IMR-90 (cell line): ENCODE measurements at regions not wholly inside any gene's neighbourhood (a gene's known extent, or its start where the extent isn't known, plus 50 kb on each side); places are given as distances from the start of the nearest gene placed in this dataset.

ENCODE experiments used
- ATAC-seq: fragments of 200-7000 bp; cut with Tn5 transposase; 2 replicates; pipeline ENCODE4 v1.9.1; 2020; ENCODE audit warnings: low read depth, mild to moderate bottlenecking, moderate library complexity
- BruUV-seq: library from RNA; stranded (reverse); fragments of 400-500 nt; replicated peaks from 2 replicates; lab custom pipeline; 2021; lab: Mats Ljungman, UMichigan
- CTCF ChIA-PET: fragments of 300-600 bp; formaldehyde crosslinking; extraction: SDS; loops from one replicate; lab custom pipeline; 2021; ENCODE audit warnings: antibody characterized with exemption; lab: Yijun Ruan, JAX
- POLR2A ChIA-PET: fragments of 300-600 bp; sonication (Branson Sonifier 250); formaldehyde crosslinking; loops from one replicate; lab custom pipeline; 2022; ENCODE audit warnings: antibody characterized with exemption; ENCODE audit not compliant: unreplicated experiment; lab: Charles Lee
- DNase-seq: peaks from one replicate; pipeline ENCODE4 v3.0.0; 2013
- H2AFZ ChIP-seq: replicated peaks from 2 replicates; pipeline ENCODE3; 2013; ENCODE audit warnings: low read length, mild to moderate bottlenecking; ENCODE audit not compliant: poor library complexity
- H2AK5ac ChIP-seq: 2 replicates; pipeline ENCODE4 v1.6.1; 2013; ENCODE audit warnings: low read depth, low read length, inconsistent platforms
- H2AK9ac ChIP-seq: replicated peaks from 2 replicates; pipeline ENCODE3; 2013; ENCODE audit warnings: mild to moderate bottlenecking, low read depth, low read length, moderate library complexity; ENCODE audit not compliant: poor library complexity
- H2BK120ac ChIP-seq: 2 replicates; pipeline ENCODE4 v1.6.1; 2013; ENCODE audit warnings: low read depth, low read length, inconsistent platforms
- H2BK15ac ChIP-seq: 3 replicates; pipeline ENCODE4 v1.6.1; 2013; ENCODE audit warnings: low read depth, low read length, inconsistent platforms
- H2BK20ac ChIP-seq: 2 replicates; pipeline ENCODE4 v1.6.1; 2013; ENCODE audit warnings: low read depth, mild to moderate bottlenecking, inconsistent platforms, low read length, moderate library complexity
- H2BK5ac ChIP-seq: 2 replicates; pipeline ENCODE4 v1.6.1; 2013; ENCODE audit warnings: mild to moderate bottlenecking, low read depth, low read length, inconsistent platforms; ENCODE audit not compliant: poor library complexity, severe bottlenecking
- H3K14ac ChIP-seq: replicated peaks from 2 replicates; pipeline ENCODE4 v1.6.1; 2013; ENCODE audit warnings: low read depth, low read length, inconsistent platforms
- H3K18ac ChIP-seq: 2 replicates; pipeline ENCODE4 v1.6.1; 2013; ENCODE audit warnings: low read depth, low read length, control low read depth
- H3K23ac ChIP-seq: 2 replicates; pipeline ENCODE4 v1.6.1; 2013; ENCODE audit warnings: low read depth, low read length, inconsistent platforms
- H3K27ac ChIP-seq: 2 replicates; pipeline ENCODE4 v1.5.1; 2013; ENCODE audit warnings: mild to moderate bottlenecking, control low read depth, low read length; ENCODE audit not compliant: insufficient read depth
- H3K27me3 ChIP-seq: 2 replicates; pipeline ENCODE4 v1.6.1; 2013; ENCODE audit warnings: low read length; ENCODE audit not compliant: control insufficient read depth, insufficient read depth
- H3K36me3 ChIP-seq: 2 replicates; pipeline ENCODE4 v1.6.1; 2013; ENCODE audit warnings: low read length, mixed read lengths; ENCODE audit not compliant: control insufficient read depth, insufficient read depth
- H3K4ac ChIP-seq: 2 replicates; pipeline ENCODE4 v1.6.1; 2013; ENCODE audit warnings: low read depth, low read length, inconsistent platforms
- H3K4me1 ChIP-seq: 2 replicates; pipeline ENCODE4 v1.6.1; 2013; ENCODE audit warnings: low read length, mixed read lengths; ENCODE audit not compliant: control insufficient read depth, insufficient read depth
- H3K4me2 ChIP-seq: 2 replicates; pipeline ENCODE4 v1.6.1; 2013; ENCODE audit warnings: low read depth, mild to moderate bottlenecking, control low read depth, low read length, moderate library complexity
- H3K4me3 ChIP-seq: 2 replicates; pipeline ENCODE4 v1.5.1; 2013; ENCODE audit warnings: low read depth, mild to moderate bottlenecking, control low read depth, low read length, moderate library complexity; ENCODE audit not compliant: insufficient read depth
- H3K56ac ChIP-seq: 2 replicates; pipeline ENCODE4 v1.6.1; 2013; ENCODE audit warnings: low read length, inconsistent platforms; ENCODE audit not compliant: insufficient read depth; ENCODE audit errors: extremely low read depth
- H3K79me1 ChIP-seq, 2 experiments: 2 replicates each; pipeline ENCODE4 v1.6.1; 2013; ENCODE audit warnings: low read length in 2 of 2, inconsistent platforms in 1 of 2, low read depth in 1 of 2
- H3K9ac ChIP-seq: 2 replicates; pipeline ENCODE4 v1.6.1; 2013; ENCODE audit warnings: low read depth, low read length, control low read depth
- H3K9me1 ChIP-seq: 2 replicates; pipeline ENCODE4 v1.6.1; 2013; ENCODE audit warnings: low read length, inconsistent platforms; ENCODE audit not compliant: insufficient read depth
- H3K9me3 ChIP-seq: 2 replicates; pipeline ENCODE4 v1.6.1; 2013; ENCODE audit warnings: low read length; ENCODE audit not compliant: control insufficient read depth, insufficient read depth
- H4K20me1 ChIP-seq: 2 replicates; pipeline ENCODE4 v1.6.1; 2013; ENCODE audit warnings: low read length, inconsistent platforms; ENCODE audit not compliant: insufficient read depth
- H4K5ac ChIP-seq: 2 replicates; pipeline ENCODE4 v1.6.1; 2013; ENCODE audit warnings: mild to moderate bottlenecking, low read depth, low read length, control low read depth
- H4K8ac ChIP-seq, 2 experiments: 2 replicates each; pipeline ENCODE4 v1.6.1; 2013; ENCODE audit warnings: low read depth in 2 of 2, low read length in 2 of 2, control low read depth in 1 of 2, inconsistent platforms in 1 of 2
- H4K91ac ChIP-seq: 2 replicates; pipeline ENCODE4 v1.6.1; 2013; ENCODE audit warnings: low read depth, low read length, inconsistent platforms; ENCODE audit not compliant: insufficient read depth
- BHLHE40 ChIP-seq: fragments of 150-350 bp; IDR thresholded peaks from 2 replicates; pipeline ENCODE4 v1.6.1; 2016; ENCODE audit warnings: mild to moderate bottlenecking, low read depth, low read length
- CHD1 ChIP-seq: IDR thresholded peaks from 2 replicates; pipeline ENCODE4 v1.6.1; 2012; ENCODE audit warnings: low read depth, low read length, improper control_type of control experiment
- MAFK ChIP-seq: IDR thresholded peaks from 2 replicates; pipeline ENCODE4 v1.6.1; 2012; ENCODE audit warnings: low read depth, low read length, improper control_type of control experiment
- MAZ ChIP-seq: IDR thresholded peaks from 2 replicates; pipeline ENCODE4 v1.6.1; 2012; ENCODE audit warnings: low read depth, mild to moderate bottlenecking, low read length, improper control_type of control experiment, moderate library complexity, borderline replicate concordance
- MXI1 ChIP-seq: IDR thresholded peaks from 2 replicates; pipeline ENCODE4 v1.6.1; 2012; ENCODE audit warnings: low read depth, mild to moderate bottlenecking, low read length, moderate library complexity, borderline replicate concordance
- NFE2L2 ChIP-seq: fragments of 150-350 bp; IDR thresholded peaks from 2 replicates; pipeline ENCODE4 v1.6.1; 2016; ENCODE audit warnings: low read depth, mild to moderate bottlenecking, low read length
- POLR2A ChIP-seq: IDR thresholded peaks from 2 replicates; pipeline ENCODE4 v1.6.1; 2012; ENCODE audit warnings: mild to moderate bottlenecking, low read depth, low read length
- RCOR1 ChIP-seq: IDR thresholded peaks from 2 replicates; pipeline ENCODE4 v1.6.1; 2012; ENCODE audit warnings: mild to moderate bottlenecking, low read length, improper control_type of control experiment; ENCODE audit not compliant: insufficient replicate concordance
- RFX5 ChIP-seq: IDR thresholded peaks from 2 replicates; pipeline ENCODE4 v1.8.0; 2012; ENCODE audit warnings: low read depth, mild to moderate bottlenecking, low read length, moderate library complexity
- SMC3 ChIP-seq: fragments of 150-350 bp; IDR thresholded peaks from 2 replicates; pipeline ENCODE4 v1.6.1; 2016; ENCODE audit warnings: low read depth, mild to moderate bottlenecking, antibody characterized with exemption, low read length, moderate library complexity
- WGBS, 2 experiments: methylation state at CpG; one replicate each; pipeline versions ENCODE4 v1.1.5 to v1.1.7; 2013; ENCODE audit warnings: missing lambda C conversion rate in 2 of 2; ENCODE audit not compliant: insufficient read length in 1 of 2; ENCODE audit errors: extremely low coverage in 2 of 2; 5-methylcytosine and 5-hydroxymethylcytosine counted together
- dilution Hi-C: fragments of 300-500 bp; cut with HindIII; formaldehyde crosslinking; loops from one replicate; pipeline ENCODE4 v1.14.3; 2018; ENCODE audit warnings: low sequenced_read_pairs; ENCODE audit not compliant: unreplicated experiment
- in situ Hi-C: fragments of 300-500 bp; cut with MboI; formaldehyde crosslinking; loops from 3 replicates; pipeline ENCODE4 v1.14.3; 2019; ENCODE audit warnings: low sequenced_read_pairs, inconsistent platforms, mixed read lengths
- intact Hi-C: fragments of 100-400 bp; cut with micrococcal nuclease; formaldehyde crosslinking; loops from 2 replicates; pipeline ENCODE4 v1.10.0; 2022
- TF ChIP-seq, protein P1 (sequence below): conservative IDR thresholded peaks from 2 replicates; pipeline ENCODE4 v1.5.1; 2012; ENCODE audit warnings: mild to moderate bottlenecking, low read depth, low read length, improper control_type of control experiment
- TF ChIP-seq, protein P2 (sequence below): fragments of 150-350 bp; IDR thresholded peaks from 2 replicates; pipeline ENCODE4 v1.6.1; 2016; ENCODE audit warnings: low read depth, mild to moderate bottlenecking, low read length, moderate library complexity, borderline replicate concordance

DNA sequence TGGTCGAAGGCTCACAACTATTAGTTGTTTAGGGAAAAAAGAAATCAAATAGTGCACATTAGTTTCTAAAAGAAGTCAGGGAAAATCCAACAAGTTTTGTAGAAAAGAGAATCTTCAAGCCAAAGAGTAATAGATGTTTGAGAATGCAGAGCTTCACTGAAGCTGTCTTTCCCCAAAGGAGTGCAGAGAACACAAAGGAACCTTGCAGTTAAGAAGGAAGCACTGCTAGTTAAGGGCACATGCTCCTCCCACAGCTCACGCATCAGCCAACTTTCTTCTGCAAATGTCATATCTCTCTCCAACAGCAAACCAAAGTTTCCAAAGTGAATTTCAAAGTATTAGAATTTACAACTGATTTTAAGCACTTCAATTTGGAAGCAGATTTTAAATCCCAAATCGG, 116.4 kb upstream of the FST start:
- Histone ChIP-seq H3K4me2 (no peak overlapping the region), H3K27ac (peak overlapping the region; percentile 87), H2AK5ac (peak overlapping the region; percentile 99), H3K56ac (peak overlapping the region; percentile 73), H2BK5ac (peak overlapping the region; percentile 99), H3K27me3 (no peaks in the 10 kb centered on the region), H3K23ac (peak overlapping the region; percentile 93; the same call in 1 of the 2 replicates), H3K9me3 (no peaks in the 10 kb centered on the region), H4K8ac (peak overlapping the region; percentile 97 to 98), H2AFZ (no peak overlapping the region), H3K36me3 (no peaks in the 10 kb centered on the region), H4K91ac (peak overlapping the region; percentile 91), H3K79me1 (peaks cover 0 to 1% of the 10 kb centered on the region in 2 experiments; a peak in 2 of 4 replicates), H3K18ac (peak overlapping the region; percentile 56), H4K5ac (peak overlapping the region; percentile 28; the same call in 1 of the 2 replicates), H2BK20ac (peak overlapping the region; percentile 93), H3K4me1 (peaks cover 17% of the 10 kb centered on the region), H3K4me3 (no peak overlapping the region), H3K9me1 (peaks cover 10% of the 10 kb centered on the region; the same call in 1 of the 2 replicates), H3K4ac (peak overlapping the region; percentile 96), H3K9ac (peak overlapping the region; percentile 10; the same call in 1 of the 2 replicates), H3K14ac (peak overlapping the region; percentile 90), H2AK9ac (no peak overlapping the region), H2BK120ac (peak overlapping the region; percentile 99), H2BK15ac (peak overlapping the region; percentile 92), H4K20me1 (no peaks in the 10 kb centered on the region)
- dilution Hi-C loops (no loop called here), intact Hi-C loops (loop anchor here (5.0 to 10.0 kb wide), 2 partner anchors 113 to 189 kb away; no protein-coding TSS in a partner anchor), in situ Hi-C loops (no loop called here)
- WGBS, 2 experiments: no CpG with 5 or more reads among the region's 3 CpGs
- ATAC-seq: no peak
- no TSS peak for BruUV-seq
- peak; percentile 38 for DNase-seq
- TF ChIP-seq RFX5: no peak
- no peak for TF ChIP-seq POLR2A
- no peak for TF ChIP-seq SMC3
- TF ChIP-seq MAFK: no peak
- no peak for TF ChIP-seq RCOR1
- no peak for TF ChIP-seq MAZ
- no peak for TF ChIP-seq CHD1
- no peak for TF ChIP-seq BHLHE40
- no peak for TF ChIP-seq NFE2L2
- TF ChIP-seq, protein P1, sequence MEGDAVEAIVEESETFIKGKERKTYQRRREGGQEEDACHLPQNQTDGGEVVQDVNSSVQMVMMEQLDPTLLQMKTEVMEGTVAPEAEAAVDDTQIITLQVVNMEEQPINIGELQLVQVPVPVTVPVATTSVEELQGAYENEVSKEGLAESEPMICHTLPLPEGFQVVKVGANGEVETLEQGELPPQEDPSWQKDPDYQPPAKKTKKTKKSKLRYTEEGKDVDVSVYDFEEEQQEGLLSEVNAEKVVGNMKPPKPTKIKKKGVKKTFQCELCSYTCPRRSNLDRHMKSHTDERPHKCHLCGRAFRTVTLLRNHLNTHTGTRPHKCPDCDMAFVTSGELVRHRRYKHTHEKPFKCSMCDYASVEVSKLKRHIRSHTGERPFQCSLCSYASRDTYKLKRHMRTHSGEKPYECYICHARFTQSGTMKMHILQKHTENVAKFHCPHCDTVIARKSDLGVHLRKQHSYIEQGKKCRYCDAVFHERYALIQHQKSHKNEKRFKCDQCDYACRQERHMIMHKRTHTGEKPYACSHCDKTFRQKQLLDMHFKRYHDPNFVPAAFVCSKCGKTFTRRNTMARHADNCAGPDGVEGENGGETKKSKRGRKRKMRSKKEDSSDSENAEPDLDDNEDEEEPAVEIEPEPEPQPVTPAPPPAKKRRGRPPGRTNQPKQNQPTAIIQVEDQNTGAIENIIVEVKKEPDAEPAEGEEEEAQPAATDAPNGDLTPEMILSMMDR: no peak
- no peak for TF ChIP-seq MXI1
- TF ChIP-seq, protein P2, sequence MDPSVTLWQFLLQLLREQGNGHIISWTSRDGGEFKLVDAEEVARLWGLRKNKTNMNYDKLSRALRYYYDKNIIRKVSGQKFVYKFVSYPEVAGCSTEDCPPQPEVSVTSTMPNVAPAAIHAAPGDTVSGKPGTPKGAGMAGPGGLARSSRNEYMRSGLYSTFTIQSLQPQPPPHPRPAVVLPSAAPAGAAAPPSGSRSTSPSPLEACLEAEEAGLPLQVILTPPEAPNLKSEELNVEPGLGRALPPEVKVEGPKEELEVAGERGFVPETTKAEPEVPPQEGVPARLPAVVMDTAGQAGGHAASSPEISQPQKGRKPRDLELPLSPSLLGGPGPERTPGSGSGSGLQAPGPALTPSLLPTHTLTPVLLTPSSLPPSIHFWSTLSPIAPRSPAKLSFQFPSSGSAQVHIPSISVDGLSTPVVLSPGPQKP: no peak
- ChIA-PET CTCF (interaction anchor here (1.0 to 1.1 kb wide), 3 partner anchors 29 to 67 kb away, joined by 3 read pairs; no protein-coding TSS in a partner anchor), POLR2A (interaction anchor here (0.6 to 1.0 kb wide), 2 partner anchors 55 to 150 kb away, joined by 3 to 4 read pairs; no protein-coding TSS in a partner anchor)
